ENCODE measurements at regions not wholly inside any gene's neighbourhood (a gene's known extent, or its start where the extent isn't known, plus 50 kb on each side); places are given as distances from the start of the nearest gene placed in this dataset.

DNA sequence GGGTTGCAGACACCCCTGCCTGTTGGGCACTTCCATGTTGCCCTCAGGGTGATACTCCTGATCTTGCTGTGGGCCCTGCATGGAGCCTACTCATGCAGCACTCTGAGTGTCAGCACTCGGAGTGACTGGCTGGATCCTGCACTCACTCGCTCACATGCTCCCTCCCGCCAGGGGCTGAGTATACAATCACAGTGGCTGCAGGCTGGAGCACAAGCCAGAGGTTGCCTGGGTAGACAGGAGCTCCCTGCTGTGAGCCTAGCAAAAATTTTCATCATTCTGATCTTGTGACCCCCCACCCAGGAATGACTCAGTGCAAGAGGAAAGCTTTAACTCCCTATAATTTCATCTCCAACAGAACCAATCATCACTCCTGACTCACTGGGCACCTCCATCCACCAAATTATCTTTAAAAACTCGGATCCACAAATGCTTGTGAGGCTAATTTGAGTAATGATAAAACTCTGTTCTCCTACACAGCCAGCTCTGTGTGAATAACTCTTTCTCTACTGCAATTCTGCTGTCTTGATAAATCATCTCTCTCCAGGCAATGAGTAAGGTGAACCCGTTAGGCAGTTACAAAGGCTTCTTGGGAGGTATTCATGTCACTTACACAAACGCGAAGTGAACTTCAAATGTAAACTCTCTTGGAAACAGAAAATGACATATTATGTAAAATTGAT is 1180.8 kb upstream of the PABPC4L start:
- no peak for TF ChIP-seq POLR2A (IDR thresholded peaks at IDR 0.05)
- TF ChIP-seq, protein P1, sequence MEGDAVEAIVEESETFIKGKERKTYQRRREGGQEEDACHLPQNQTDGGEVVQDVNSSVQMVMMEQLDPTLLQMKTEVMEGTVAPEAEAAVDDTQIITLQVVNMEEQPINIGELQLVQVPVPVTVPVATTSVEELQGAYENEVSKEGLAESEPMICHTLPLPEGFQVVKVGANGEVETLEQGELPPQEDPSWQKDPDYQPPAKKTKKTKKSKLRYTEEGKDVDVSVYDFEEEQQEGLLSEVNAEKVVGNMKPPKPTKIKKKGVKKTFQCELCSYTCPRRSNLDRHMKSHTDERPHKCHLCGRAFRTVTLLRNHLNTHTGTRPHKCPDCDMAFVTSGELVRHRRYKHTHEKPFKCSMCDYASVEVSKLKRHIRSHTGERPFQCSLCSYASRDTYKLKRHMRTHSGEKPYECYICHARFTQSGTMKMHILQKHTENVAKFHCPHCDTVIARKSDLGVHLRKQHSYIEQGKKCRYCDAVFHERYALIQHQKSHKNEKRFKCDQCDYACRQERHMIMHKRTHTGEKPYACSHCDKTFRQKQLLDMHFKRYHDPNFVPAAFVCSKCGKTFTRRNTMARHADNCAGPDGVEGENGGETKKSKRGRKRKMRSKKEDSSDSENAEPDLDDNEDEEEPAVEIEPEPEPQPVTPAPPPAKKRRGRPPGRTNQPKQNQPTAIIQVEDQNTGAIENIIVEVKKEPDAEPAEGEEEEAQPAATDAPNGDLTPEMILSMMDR (IDR thresholded peaks at IDR 0.05 in 4 of 5, conservative IDR thresholded peaks at IDR 0.05 in 1 of 5), result no peak

Data from gastrocnemius medialis (tissue), 4 donors.